ENCODE measurements at regions not wholly inside any gene's neighbourhood (a gene's known extent, or its start where the extent isn't known, plus 50 kb on each side); places are given as distances from the start of the nearest gene placed in this dataset.

DNA sequence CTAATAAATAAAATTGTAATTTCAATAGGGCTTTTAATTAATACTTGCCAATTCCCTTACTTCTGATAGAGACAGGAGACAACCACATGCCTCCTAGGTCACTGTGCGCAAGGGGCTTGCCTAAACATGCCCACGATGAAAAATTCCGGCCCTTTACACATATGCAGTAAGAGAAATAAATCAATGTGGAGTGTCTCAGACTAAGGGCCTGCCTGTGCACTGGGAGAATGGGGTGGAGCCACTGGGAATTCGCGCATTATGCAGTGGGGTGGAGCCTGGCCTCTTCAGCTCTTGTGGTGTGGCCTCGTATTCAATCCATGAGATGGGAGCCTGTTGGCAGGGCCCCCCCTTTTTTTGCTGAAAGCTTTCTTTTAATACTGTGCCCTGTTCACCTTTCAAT lies 484.5 kb downstream of the PDGFC start:
- DNase-seq, result no peak

DNA sequence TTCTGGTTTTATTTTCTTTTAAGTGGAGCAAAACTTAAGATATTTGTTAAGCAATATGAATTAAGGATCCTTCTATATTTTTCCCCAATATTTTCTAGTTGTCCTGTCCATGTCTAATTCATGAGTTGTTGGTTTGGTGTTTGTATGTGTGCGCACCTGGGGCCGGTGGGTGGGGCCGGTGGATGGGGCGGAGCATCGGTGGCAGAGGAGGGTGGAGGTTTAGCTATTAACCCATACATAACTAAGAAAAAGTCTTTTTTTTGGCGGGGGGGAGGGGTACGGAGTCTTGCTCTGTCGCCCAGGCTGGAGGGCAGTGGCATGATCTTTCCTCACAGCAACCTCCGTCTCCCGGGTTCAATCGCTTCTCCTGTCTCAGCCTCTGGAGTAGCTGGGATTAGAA lies 489.8 kb downstream of the PDGFC start:
- no peak for DNase-seq

DNA sequence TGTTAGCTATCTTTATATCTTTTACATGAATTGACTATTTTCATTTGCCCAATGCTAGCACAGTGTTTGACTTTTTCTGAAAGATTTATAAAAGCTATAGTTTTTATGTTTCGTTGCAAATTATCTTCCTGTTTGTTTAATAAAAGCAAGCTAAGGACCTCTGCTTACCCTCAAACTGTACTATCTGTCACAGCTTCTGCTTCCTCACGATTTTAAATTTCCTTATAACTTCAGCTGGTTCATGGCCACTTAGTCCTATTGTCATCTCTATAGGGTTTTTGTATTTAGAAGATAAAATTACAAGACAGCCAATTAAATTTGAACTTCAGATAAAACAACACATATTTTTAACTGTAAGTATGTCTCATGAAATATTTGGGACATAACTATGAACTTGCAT lies 494.0 kb downstream of the PDGFC start:
- no peak for DNase-seq

DNA sequence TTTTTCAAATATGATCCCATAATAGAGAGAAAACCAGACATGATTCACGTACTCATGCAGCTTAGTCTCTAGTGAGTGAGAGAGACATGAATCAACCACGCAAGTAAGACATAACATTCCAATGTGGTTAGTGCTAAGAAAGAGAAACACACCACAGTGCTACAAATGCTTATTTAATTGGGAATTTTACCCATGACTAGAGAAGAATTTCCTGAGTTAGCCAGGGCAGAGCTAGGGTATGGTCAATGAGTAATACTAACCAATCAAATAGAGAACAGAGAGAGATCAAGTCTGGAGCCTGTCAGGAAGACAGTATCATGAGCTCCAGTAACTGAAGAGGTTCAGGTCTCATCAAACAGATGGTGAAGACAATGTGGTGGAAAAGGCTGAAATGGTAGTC lies 495.2 kb downstream of the PDGFC start:
- no peak for DNase-seq

DNA sequence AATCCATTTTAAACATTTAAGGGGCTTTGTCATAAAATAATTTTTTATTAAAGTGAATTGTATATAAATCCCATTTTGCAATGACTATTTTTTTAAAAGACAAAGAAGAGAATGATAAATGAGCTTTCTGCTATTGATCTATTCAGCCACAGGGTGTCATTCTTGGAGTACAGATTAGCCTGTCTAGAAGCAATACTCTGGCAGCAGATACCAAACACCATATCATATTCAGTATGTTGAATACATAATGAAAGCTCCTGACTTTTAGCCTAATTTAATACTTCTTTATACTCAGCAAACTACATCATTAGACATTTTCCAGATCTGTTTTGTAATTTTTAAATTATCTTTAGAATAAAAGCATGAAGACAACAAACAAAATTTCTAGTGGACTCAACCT lies 496.3 kb downstream of the PDGFC start:
- peak; percentile 8 to 11 for DNase-seq

DNA sequence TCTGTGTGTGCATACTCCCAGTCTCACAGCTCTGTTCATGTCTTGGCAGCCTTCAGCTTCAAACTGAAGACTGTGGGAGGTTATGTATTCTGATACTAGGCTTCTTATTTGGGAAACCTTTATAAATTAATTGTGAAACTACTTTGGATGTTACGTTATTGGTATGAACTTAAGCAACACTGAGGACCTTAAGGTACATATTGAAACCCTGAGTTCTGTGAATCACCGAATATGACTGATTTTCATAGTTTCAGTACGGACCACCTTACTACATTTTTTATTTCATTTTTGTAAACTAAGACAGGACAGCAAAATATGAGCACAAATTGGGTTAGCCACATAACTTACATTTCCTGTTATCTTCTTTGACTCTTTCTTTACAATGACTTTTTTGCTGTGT lies 498.4 kb downstream of the PDGFC start:
- no peak for DNase-seq

DNA sequence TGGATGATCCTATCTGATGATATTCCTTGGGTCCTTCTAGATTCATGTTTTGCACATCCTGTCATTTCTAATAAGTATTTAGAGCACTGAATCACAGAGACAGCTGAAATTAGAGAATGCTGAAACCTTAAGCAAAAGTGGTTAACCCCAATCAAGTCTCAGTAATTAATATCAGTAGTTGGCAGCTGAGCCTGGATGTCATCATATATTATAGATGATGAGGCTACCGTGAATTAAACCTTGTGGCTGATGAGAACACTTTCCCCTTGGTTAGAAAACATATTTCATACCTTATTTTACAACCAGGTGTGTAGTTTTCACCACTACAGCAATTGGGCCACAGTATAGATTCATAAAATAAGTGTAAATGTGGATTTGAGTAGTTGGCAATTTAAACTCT lies 499.0 kb downstream of the PDGFC start:
- no peak for DNase-seq

DNA sequence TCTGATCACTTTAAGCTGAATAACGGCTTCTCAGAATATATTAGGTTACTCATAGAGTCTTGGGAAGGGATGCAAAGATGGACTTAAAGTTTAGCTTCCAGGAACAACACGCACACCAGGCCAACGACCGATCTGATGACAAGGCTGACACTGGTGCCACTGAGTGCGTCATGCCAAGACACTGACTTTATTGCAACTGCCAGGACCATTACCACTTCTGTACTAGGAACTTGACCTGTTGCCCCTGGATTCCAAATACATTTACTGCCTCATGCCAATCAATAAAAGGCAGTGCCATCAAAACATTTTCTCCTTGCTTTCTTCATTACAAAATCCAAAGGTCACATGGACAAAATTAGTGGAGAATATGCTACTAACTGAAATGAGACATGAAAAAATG lies 505.9 kb upstream of the CTSO start:
- DNase-seq, result no peak

DNA sequence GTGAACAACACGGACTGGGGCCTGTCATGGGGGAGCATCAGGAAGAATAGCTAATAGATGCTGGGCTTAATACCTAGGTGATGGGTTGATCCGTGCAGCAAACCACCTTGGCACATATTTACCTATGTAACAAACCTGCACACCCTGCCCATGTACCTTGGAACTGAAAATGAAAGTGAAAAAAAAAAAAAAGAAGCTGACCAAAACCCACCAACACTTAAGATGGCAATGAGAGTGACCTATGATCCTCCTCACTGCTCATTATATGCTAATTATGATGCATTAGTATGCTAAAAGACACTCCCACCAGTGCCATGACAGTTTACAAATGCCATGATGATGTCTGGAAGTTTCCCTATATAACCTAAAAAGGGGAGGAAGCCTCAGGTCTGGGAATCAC lies 503.2 kb upstream of the CTSO start:
- DNase-seq, result no peak

DNA sequence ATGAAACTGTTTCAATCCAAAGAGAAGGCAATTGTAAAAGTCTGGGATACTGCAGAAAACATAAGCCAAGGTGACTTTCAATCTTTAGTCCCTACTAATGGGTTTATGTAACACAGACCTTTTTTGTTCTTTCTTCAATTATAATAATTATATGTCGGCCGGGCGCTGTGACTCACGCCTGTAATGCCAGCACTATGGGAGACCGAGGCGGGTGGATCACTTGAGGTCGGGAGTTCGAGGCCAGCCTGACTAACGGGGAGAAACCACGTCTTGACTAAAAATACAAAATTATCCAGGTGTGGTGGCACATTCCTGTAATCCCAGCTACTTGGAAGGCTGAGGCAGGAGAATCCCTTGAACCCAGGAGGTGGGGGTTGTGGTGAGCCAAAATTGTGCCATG lies 489.8 kb upstream of the CTSO start:
- DNase-seq, result no peak

DNA sequence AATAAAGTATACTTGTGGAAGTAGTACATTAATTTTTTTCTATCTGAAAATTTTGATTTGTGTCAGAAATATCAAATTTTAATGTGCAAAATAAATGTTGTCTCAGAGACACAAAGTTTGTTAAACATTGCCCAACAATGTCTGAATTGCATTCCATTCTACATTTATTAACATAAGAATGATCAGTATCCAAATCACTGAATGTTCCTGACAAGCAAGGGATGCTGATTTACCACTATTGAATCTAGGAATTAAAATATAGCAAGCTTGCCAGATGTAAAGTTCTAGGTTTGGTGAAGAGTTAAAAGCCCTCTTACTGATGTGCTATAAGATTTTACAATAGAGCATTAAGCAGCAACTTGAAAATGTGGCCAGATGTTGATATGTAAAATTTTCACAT lies 489.2 kb upstream of the CTSO start:
- DNase-seq, result no peak

DNA sequence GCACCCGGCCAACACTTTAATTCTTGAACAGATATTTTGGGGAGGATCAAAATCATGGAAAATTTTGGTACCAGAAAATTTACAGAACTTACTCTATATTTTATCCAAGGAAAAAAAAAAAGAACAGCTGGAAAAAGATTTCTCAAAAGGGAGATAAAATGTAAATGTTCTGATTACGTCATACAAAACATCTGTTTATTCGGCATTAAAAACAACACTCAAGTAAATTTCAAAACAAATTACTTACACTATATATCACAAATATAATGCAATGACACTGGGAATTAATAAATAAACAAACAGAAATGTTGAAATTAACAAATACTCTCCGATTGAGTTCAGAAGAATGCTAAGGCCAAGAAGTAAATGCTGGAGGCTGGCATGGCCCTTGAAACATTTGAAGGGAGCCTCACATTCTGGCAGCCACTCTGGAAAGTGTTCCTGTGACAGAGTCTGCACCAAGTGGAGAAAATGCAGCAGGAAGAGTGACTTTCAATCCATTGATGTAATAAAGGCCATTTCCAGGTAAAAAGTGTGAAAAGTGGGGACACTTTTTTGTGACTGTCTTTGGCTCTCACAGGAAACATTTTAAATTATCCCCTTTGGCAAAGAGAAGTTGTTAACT lies 486.0 kb upstream of the CTSO start:
- no peak for DNase-seq

DNA sequence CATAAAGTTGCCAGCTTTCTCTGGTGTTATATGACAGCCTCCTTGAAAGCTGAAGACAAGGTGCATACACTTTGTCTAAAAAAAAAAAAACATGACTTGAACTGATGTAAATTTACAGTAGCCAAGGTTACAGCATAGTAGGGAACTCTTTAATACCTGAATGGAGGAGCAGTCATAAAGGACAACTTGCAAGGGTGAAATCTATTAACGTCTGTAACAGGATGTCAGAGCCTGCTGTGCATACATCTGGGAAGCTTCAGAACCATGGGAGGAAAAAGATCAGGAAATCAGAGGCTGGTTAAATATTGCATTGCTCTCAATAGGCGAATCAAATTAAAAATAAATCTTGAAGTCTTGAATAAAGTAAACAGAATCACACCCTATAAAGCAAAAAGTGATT lies 484.0 kb upstream of the CTSO start:
- DNase-seq, result no peak

DNA sequence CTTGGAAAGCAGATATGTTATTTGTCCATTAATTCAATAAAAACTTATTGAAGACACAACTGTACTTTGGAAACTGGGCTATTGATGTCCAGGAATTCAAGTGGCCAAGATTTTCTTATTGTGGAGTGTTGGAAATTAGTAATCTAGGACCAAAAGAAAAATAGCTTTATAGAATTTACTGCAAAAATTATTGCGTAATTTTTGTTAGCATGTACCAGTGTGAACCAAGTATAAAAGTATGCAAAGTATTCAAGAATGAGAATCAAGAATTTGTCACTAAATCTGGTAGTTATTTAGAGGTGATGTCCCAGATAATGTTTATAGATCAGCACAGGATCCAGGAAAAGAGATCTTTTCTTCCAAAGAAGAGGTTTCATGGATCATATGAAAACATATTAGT lies 468.9 kb upstream of the CTSO start:
- DNase-seq, result no peak

DNA sequence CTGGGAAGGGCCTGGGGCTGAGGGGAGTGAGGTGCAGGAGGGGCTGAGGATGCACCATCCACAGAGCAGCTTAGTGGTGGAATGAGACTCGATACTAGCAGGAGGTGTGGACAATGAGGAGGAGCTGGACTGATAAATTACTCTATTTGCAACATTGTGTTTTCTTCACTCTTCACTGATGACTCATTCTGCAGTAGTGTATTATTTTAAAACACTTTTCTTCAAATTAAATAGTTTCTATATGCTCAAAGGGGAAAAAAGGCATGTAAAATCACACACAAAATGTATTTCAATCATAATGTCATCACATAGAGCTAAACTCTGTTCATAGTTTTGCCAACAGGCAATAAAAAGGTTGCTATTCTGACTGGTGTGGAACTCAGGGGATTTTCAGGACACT lies 467.0 kb upstream of the CTSO start:
- no peak for DNase-seq

DNA sequence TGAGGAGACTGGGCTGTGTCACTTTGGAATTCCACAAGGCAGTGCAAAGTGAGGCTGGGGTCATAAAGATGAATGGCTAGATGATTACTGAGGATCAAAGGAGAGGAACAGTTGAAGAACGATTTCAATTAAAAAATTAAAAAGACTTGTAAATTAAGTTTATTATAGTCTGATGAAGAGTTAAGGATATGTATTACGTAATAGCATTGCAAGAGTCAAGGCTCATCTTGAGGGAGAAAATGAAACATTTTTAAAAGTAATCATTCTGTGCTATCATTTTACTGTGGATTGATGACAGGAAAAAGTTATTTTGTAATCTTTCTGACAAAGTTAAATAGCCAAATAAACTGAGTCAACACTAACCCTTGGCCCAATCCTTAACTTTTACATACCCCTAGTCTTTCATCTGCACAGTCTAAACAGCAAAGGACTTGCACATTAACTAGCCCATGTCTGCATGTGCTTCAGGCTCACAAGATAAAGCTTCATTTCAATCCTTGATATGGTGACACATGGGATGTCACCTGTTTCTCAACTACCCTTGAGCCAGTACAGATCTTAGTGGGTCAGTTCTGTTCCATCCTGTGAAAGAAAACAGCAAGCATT lies 465.5 kb upstream of the CTSO start:
- DNase-seq, result no peak

DNA sequence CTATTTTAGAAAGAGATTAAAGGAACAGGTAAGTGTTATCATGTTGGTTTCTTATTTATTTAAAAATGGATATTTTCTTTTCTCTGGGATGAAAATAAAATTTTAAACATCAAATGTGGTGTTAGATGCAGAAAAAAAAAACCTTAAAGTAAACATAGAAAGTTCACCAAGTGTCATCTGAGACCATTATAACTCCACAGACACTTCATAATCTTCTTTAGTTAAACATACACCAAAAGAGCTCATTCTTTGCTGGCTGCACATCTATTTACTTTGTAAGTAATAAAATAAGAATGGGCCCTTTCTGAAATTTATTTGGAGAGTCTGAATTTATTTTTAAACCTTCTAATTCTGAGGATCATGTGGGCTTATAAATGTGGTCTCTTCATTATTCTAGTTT lies 460.7 kb upstream of the CTSO start:
- DNase-seq, result no peak

DNA sequence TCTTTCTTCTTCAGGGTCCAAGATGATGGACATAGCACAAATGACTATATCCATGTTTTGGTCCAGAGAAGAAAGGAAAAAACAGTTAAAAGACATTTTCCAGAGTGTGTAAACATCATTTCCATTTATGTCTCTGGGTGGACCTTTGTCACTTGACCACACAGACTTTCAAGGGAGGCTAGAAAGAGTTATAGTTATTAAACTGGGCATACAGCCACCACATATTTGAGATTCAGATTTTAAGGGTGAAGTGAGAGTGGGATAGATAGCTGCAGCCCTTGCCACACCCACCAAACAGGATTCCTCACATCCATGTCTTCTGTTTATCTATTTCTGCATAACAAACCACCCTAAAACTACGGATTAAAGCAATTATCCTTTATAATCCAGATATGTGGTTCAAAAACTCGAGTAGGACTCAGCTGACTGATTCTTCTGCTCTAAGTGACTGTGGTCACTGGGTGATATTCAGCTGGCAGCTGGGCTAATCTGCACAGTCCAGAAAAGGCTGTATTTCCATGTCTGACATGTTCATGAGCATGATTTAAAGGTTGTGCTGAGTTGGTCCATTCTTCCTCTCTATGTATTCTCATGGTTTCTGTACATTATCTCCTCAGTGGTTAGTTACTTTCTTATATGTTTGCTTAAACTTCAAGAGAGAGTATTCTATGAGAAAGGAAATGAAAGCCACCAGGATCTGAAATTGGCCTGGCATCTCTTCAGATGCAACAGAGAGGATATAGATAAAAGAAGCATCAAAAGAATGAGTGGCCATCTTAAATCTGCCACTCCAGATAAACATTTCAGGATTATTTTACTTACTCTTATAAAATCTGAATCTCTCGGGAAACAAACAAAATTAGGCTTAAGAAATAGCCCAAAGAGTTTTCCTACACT lies 459.8 kb upstream of the CTSO start:
- DNase-seq, result no peak

DNA sequence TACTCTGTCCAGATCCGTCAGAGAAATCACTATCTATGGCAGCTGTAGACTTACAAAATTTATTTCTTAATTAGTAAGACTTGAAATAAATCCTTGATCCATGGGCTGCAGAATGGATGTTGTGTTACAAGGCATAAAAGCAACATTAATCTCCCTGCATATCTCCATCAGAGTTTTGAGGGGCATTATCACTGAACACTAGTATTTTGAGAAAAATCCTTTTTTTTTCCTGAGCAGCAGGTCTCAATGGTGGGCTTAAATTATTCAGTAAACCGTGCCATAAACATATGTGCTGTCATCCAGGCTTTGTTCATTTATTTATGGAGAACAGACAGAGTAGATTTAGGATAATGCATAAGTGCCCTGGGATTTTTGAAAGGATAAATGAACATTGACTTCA lies 457.9 kb upstream of the CTSO start:
- DNase-seq, result no peak

DNA sequence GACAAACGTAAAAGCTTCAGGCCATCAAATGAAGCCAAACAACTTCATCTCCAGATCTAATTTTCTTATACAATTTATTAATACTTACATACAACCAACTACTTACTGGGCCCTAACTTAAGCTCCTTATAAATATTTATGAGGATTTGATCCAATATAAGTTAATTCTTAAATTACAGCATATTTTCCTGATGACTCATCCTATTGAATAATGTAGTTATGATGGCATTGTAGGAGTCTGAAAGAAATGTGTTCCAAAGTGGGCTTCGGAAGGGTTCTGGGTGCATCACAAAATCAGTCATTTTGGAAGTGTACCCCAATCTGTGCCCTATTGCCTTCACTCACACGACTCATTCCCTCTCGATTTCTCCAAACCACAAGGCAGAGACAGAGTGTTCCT lies 455.1 kb upstream of the CTSO start:
- no peak for DNase-seq

DNA sequence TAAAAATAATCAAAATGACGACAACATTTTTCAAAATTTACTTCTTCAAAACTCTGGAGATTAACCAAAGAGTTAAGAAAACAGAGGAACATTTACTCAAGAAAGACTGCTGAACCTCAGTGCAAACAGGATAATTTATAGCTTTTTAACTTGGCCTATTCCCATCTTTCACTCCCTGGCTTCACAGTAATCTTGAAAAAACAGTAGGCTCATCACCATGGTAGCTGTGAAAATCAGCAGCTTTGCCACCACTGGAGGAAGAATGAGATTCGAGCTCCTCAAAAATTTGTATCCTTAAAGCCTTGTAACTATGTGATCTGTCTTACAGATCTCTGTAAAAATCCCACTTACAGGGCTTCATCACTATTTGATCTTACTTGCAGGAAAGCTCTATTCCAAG lies 447.7 kb upstream of the CTSO start:
- DNase-seq, result no peak

DNA sequence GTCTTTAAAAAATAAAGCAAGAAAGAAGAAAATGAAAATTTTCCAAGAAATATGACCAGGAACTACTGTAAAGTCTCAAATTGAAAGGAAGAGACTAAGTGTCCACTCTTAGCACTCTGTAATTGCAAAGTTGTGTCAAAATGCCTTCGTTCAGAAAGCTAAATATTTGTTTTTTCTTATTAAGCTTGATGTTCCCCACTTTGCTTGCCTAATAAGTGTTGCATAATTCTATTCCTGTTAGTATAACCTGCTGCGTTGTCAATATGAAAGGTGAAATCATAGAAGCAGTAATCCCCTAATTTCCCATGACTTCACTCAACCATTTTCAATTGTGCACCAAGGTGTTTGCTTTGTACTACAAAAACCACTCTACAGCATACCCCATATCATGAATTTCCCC lies 442.9 kb upstream of the CTSO start:
- no peak for DNase-seq

DNA sequence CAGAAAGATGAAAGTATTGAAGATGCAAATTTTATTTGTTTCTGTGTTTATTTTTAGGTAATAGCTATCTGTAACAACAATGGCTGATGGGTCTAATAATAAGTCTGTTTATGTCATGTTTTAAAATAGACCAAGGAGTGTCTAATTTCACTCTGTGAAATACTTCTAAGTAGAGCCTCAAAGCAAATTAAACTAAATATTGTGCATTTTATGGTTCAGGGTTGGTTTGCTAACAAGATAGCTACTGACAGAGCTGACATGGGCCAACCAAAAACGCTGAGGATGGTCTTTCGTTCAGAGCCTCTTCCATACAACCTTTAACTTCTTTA lies 437.6 kb upstream of the CTSO start:
- no peak for DNase-seq

DNA sequence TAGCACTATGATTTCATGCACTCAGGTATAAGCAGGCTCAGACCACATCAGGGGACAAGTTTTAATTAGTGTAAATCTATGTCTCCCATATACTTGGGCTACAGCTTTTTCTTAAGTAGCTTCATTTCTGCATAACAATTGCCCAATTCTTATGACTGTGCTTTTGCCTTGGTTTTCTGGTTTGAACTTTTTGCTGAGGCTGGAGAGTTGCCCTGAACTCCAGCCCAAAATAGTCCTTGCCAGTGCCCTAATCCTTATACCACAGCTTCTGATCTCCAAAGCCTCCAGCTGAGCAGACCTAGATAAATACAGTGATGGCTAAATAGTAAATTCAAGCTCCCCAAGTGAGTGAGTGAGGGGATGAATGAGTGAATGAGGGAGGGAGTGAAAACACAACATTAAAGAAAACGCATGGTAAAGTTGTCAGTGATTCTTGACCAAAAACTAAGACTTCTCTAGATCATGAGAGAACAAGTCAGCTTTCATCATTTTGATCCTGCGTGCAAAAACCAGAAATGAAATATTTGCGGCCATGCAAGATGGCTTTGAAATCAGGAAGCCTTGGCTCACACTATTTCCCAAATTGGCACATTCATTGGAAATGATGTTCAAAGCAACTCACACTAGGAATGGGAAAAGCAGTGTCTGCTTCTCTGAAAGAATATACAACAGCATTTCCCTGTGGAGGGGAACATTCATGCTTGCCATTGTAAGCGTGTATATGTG lies 437.1 kb upstream of the CTSO start:
- no peak for DNase-seq

Data from AML-193 (cell line).